DMS79 (cell line): ENCODE measurements at regions not wholly inside any gene's neighbourhood (a gene's known extent, or its start where the extent isn't known, plus 50 kb on each side); places are given as distances from the start of the nearest gene placed in this dataset.
"Not testable (repeated sequence)": the region's sequence is repeated elsewhere in the genome, so short reads cannot be mapped to it uniquely, and the experiment has no call there.

Experiments
- DNase-seq: peaks from one replicate; lab custom pipeline; 2025; lab: John Stamatoyannopoulos, UW

DNA sequence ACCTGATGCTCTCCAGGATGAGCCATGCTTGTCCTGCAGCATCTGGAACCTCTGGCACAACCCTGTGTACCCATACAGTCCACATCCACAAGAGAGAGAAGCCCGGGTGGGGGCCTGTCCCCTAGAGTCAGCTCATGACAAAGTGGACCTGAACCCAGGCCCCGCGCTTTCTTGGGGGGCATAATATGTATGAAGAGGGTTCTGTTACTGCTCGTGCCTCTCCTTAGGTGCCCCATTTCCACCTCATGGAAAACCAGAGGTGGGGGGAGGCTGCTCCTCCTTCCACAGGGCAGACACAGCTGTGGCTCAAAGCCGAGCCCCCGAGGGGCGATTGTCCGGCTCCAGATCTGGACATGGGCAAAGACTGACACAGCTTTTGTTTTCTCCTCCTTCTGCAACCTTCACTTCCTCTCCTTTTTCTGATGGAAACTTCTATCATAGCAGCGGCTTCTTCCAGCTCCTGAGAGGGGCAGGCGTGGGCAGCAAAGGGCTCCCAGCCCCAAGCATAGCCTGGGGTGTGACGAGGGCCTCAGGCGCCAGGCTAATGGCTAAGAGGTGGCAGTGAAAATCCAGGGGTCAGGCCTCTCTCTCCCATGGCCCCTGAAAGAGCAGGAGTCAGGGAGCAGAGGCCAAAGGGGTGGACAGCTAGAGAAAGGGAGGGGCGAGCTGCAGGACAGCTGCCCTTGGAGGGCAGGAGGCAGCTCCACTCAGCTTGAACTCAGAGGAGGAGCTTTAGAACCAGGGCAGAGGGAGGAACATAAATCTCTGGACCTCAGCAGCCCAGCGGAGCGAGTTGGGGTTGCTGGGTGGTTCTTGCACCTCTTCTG is 155.5 kb downstream of the ZFP36L2 start:
- no peak for DNase-seq

DNA sequence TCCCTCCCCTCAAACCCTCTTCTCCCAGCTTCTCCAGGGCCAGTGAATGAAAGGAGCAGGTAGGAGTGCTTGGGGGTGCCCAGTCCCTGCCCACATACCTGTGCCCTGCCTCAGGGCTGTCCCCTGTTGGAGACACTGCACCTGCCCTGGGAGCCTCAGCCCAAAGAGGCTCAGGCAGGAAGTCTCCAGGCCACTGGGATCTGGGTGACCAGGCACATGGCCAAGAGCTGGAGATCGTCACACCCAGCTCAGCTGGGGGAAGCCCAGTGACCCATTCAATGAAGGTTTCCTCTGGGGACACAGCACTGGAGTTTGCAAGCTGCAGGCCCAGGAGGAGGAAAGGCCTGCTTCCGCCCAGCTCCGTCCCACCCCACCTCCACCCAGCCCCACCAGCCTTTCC is 156.4 kb downstream of the ZFP36L2 start:
- DNase-seq, result no peak

GRCh38 chr2:43068631-43069517 is 157.5 kb downstream of the ZFP36L2 start:
- DNase-seq, result no peak

DNA sequence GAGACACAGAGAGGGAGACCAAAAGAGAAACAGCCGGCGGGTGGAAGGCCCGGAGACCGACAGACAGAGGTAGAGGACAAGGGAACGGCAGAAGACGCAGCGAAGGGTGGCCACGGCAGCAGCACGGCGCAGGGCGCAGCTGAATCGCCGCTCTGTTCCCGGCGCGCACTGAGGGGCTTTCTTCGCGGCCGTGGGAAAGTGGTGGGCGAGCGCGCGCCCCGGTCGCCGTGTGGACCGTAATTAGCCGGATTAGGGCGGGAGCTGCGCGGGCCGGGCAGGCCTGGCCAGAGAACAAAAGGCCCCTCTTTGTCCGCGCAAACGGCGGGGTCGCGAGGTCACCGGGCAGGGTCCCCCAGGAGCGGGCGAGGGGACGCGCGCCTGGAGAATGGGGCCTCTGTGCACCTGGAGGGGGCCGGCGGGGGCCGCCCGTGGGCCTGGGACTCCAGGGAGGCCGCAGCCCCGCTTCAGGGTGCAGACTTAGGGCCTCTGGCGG is 158.3 kb downstream of the ZFP36L2 start:
- no peak for DNase-seq

DNA sequence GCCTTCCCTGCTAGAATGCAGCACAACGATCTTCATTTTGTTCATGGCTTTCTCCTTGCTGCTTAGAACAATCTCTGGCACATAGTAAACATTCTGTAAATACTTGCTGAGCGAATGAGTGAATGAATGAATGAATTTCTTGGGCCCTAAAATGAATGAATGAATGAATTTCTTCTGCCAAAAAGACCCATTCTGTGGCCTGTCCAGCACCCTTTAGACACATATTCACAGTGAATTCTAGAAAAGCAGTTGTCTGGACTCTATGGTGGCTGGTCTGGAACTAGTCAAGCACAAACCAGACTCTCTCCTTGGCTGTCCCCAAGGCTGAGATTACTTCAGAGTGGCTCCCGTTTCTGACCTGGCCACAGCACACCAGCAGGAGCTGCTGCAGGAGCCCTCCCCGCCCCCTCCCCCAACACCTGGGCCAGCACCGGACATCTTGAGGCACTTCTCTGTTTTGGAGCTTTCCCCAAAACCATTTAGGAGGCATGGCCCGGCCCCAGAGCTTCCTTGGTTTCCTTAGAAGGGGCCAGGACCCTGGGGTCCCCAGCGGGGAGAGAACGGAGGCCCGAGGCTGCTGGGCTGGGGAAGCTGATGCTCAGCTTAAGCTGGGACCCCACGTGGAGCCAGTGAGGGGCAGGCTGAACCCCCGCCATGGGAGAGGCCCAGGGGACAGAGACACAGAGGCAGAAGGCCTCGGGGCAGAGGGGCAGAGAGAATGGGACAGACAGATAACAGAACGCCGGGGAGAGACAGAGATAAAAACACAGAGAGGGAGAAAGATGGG is 159.0 kb downstream of the ZFP36L2 start:
- DNase-seq, result no peak

GRCh38 chr2:43066541-43067253 is 159.7 kb downstream of the ZFP36L2 start:
- not testable (repeated sequence) for DNase-seq

- DNase-seq, result no peak
Observed at GRCh38 chr2:43065871-43066270, 160.5 kb downstream of the ZFP36L2 start.

GRCh38 chr2:43065036-43065435 is 161.4 kb downstream of the ZFP36L2 start:
- DNase-seq, result no peak

DNA sequence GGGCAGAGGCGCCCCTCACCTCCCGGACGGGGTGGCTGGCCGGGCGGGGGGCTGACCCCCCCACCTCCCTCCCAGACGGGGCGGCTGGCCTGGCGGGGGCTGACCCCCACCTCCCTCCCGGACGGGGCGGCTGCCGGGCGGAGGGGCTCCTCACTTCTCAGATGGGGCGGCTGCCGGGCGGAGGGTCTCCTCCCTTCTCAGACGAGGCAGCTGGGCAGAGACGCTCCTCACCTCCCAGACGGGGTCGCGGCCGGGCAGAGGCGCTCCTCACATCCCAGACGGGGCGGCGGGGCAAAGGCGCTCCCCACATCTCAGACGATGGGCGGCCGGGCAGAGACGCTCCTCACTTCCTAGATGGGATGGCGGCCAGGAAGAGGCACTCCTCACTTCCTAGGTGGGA is 163.3 kb downstream of the ZFP36L2 start:
- not testable (repeated sequence) for DNase-seq

DNA sequence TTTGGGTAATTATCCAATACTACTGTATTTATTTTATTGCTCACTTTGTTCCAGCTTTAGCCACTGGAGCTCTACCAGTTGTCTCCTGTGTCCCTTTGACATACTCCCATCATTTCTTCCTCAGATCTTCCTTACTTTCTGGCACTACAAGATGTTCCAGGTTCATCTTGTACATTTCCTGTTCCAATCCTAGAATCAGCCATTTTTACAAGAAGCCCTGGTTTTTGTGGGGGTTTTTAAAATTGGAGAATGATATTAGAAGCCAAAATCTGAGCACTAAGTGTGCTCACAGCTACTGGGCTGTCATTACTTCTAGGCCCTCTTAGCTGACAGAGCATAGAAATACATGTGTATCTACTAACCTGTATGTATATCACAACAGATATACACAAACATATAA is 164.3 kb downstream of the ZFP36L2 start:
- DNase-seq, result no peak

GRCh38 chr2:43060390-43061016 is 165.9 kb downstream of the ZFP36L2 start:
- no peak for DNase-seq

DNA sequence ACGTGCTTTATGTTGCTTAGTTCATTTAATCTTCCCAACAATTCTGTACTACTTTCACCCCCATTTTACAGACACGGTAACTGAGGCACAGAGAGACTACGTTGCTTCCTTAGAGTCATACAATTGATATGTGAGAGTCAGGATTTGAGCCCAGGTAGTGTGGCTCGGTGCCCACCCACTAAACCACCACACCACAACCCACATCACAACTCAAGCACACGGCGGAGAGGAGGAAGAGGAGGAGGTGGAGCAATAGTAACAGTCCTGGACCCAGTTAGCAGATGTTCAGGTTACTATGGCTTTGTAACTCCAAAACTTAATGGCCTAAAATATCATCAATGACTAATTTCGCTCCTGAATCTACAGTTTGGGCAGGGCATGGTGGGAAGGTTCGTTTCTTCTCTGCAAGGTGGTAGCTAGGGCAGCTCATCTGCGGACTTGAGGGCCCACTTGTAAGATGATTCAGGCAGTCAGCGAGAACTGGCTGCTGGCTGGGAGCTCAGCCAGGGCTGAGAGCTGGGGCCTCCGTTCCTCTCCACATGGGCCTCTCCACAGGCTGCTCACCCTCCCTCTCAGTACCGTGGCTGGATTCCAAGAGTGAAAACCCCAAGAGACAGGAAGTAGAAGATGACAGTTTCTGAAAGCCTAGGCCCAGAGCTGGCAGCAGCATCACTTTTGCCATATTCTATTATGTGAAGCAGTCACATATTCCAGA is 167.1 kb downstream of the ZFP36L2 start:
- peak; percentile 95 for DNase-seq

DNA sequence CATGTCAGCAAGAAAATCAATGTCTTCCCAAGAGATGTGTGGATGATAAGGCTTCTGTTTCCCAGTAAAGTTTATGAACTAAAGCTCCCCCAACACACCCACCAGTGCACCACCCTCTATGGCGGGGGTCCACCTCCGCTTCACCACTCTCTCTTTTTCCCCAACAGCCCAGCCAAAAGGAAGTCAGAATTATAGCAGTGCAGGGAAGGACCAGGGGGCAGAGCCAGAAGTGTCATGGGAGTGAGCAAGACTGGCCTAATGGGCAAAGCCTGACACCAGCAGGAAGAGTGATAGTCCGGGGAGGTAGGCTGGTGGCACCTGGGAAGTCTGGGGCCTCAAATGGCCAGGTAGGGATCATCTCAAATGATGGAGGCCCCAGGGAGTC is 167.7 kb downstream of the ZFP36L2 start:
- DNase-seq, result no peak

- DNase-seq, result no peak
Observed at GRCh38 chr2:43057742-43058725, 168.4 kb downstream of the ZFP36L2 start.

- DNase-seq, result peak; percentile 37
Observed at GRCh38 chr2:43057026-43057741, 169.2 kb downstream of the ZFP36L2 start.

GRCh38 chr2:43055985-43056384 is 170.4 kb downstream of the ZFP36L2 start:
- no peak for DNase-seq

DNA sequence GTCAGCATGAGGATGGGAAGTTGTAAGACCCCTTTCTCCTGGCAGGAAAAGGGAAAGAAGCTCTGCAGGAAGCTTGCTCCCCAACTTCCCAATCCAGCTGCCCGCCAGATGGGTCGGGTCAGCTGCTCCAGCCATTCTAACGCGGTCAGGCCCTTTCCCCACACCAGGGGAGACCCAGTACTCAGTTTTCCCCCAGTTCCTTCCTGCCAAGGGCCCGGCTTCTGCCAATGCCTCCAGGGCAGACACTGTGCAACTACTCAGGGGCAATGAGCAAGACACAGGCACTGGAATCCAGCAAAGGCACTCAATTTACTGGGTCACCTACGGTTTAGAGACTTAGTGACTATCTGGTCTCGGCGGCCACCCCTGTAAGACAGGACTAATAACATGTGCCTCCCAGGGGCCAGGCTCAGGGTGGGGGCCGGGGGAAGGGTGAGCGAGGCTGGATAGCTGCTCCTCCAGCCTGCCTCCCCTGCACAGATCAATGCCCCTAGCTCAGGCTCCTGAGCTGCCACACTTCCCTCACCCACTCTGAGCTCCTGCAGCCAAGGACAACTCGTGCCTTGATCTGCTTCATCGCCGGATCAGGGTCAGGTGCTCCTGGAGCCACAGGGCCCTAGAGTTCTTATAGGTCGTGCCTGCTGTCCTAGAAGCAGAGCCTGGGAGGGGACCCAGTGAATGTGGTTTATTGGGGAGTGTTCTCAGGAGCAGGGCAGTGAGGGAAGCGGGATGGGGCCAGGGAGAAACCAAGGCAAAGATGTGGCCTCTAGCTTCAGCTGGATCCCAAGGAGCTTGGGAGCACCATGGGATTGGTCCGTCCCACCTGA is 171.1 kb downstream of the ZFP36L2 start:
- no peak for DNase-seq

DNA sequence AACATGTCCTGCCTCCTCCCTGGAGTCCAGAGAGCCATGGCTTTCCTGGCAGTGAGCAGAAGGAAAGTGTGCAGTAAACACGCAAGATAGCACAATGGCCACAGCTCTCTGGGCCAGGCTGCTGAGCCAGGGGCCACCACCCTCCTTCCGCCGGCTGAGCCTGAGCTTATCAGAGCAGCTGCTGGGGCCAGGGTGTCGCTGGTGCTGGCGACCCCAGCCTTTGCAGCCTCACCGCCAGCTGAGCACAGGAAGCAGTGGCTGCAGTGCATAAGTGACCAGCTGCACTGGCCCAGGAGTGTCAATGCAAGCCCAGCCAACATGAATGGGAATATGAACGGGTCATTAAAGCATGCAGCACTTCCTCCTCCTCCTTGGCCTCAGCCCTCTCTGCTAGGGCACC is 172.0 kb downstream of the ZFP36L2 start:
- no peak for DNase-seq
